Left ventricle myocardium inferior (tissue), 1 donor: ENCODE measurements at regions not wholly inside any gene's neighbourhood (a gene's known extent, or its start where the extent isn't known, plus 50 kb on each side); places are given as distances from the start of the nearest gene placed in this dataset.

Experiments
- DNase-seq: peaks from one replicate; pipeline ENCODE4 v3.0.0-alpha.2; 2020
- H3K27ac ChIP-seq: fragments of 200-600 bp; replicated peaks from 2 replicates; pipeline ENCODE4 v1.8.0; 2021
- H3K27me3 ChIP-seq: fragments of 200-600 bp; 2 replicates; pipeline ENCODE4 v1.8.0; 2021; ENCODE audit warnings: low read depth
- H3K36me3 ChIP-seq: fragments of 200-600 bp; 2 replicates; pipeline ENCODE4 v1.8.0; 2021
- H3K4me1 ChIP-seq: fragments of 200-600 bp; 2 replicates; pipeline ENCODE4 v1.8.0; 2021
- H3K4me3 ChIP-seq: fragments of 200-600 bp; 2 replicates; pipeline ENCODE4 v1.8.0; 2021; ENCODE audit warnings: mild to moderate bottlenecking, moderate library complexity
- H3K9me3 ChIP-seq: fragments of 200-600 bp; replicated peaks from 2 replicates; pipeline ENCODE4 v1.8.0; 2021
- CTCF ChIP-seq: fragments of 200-600 bp; IDR thresholded peaks from 2 replicates; pipeline ENCODE4 v1.8.0; 2021; ENCODE audit warnings: antibody characterized with exemption, mild to moderate bottlenecking, borderline replicate concordance
- intact Hi-C: fragments of 100-400 bp; cut with micrococcal nuclease; formaldehyde crosslinking; loops from one replicate; pipeline ENCODE4 v1.11.0; 2022
- donor health status: DM: no; HTN: yes; CAD: no; lungs with severe emphysema.

DNA sequence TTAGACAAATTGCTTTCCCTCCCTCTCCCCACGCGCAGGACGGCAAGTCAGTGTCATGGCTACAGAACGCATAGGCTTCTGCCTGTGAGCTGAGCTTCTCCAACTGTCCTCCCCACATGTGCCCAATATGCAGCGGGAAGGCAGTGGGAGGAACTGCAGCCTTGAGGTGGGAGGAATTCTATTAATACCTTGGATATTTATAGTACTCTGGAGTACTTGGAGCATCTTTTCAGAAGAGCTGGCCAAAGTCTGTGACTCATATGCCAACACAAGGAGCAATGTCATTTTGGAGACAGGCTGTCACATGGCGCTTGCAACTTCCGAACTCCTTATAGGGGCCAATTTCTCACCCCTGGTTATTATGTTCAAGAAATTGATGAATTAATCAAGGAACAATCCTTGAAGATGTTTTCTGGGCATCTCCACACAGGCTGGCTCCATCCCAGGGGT lies 245.0 kb upstream of the SERP2 start:
- peaks cover 5% of the 10 kb centered on the region for H3K9me3 ChIP-seq
- TF ChIP-seq CTCF, result peak; percentile 43
- H3K4me3 ChIP-seq, result no peak overlapping the region
- peak overlapping the region; percentile 72 for H3K27ac ChIP-seq
- intact Hi-C loops, result no loop called here
- peaks cover 32% of the 10 kb centered on the region for H3K4me1 ChIP-seq
- peak; percentile 25 for DNase-seq
- H3K27me3 ChIP-seq, result no peaks in the 10 kb centered on the region
- H3K36me3 ChIP-seq, result no peaks in the 10 kb centered on the region

DNA sequence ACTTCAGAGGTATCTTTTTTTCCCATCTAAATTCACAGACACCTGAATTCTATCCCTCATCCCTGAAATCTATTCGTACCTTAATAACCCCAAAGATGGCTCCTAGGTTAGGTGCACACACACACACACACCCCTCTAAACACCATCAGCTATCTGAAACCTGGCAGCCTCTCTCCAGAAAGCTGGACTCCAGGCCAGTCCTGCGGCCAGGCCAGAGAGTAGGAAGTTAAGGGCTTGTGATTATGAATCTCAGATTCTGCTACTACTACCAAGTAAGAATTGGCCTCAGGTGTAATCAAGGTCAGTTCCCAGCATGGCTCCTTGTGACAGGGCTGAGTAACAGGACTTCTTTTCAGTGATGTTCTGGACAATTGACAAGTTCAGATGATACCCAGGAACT lies 244.2 kb upstream of the SERP2 start:
- intact Hi-C loops, result no loop called here
- no peak overlapping the region for H3K4me3 ChIP-seq
- DNase-seq, result no peak
- no peaks in the 10 kb centered on the region for H3K36me3 ChIP-seq
- H3K27ac ChIP-seq, result peak overlapping the region; percentile 72
- H3K4me1 ChIP-seq, result peaks cover 32% of the 10 kb centered on the region
- no peak for TF ChIP-seq CTCF
- H3K27me3 ChIP-seq, result no peaks in the 10 kb centered on the region
- H3K9me3 ChIP-seq, result no peaks in the 10 kb centered on the region

DNA sequence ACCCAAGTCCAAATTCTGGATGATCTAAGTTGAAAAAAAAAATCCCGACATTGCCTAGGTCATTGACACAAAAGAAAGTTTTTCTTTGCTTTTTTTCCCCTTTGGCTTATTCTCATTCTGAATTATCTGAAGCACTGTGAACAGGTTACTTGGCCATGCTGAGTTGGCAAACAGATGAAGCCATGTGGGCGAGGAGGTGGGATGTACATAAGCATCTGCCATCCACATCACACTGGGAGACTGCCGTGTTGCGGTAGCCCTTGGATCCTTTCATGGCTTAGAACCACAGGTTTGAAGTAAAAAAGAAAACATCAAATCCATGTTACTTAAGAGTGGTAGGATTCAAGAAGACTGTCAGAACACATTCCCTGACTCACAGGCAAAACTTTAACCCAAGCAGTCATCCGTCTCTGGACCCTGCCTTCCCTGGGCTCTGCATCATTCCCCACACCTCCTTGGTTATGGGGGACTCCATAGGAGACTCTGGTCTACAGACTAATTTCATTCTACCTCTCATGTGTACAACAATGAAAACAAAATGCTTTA lies 242.5 kb upstream of the SERP2 start:
- peaks cover 32% of the 10 kb centered on the region for H3K4me1 ChIP-seq
- H3K4me3 ChIP-seq, result no peak overlapping the region
- H3K36me3 ChIP-seq, result no peaks in the 10 kb centered on the region
- no peak for DNase-seq
- intact Hi-C loops, result no loop called here
- H3K27me3 ChIP-seq, result no peaks in the 10 kb centered on the region
- no peak overlapping the region for H3K27ac ChIP-seq
- no peaks in the 10 kb centered on the region for H3K9me3 ChIP-seq
- TF ChIP-seq CTCF, result no peak

- TF ChIP-seq CTCF, result no peak
- H3K27me3 ChIP-seq, result no peaks in the 10 kb centered on the region
- no peaks in the 10 kb centered on the region for H3K36me3 ChIP-seq
- no peak overlapping the region for H3K4me3 ChIP-seq
- no peaks in the 10 kb centered on the region for H3K9me3 ChIP-seq
- peak; percentile 70 for DNase-seq
- H3K4me1 ChIP-seq, result peaks cover 32% of the 10 kb centered on the region
- intact Hi-C loops, result no loop called here
- peak overlapping the region; percentile 72 for H3K27ac ChIP-seq
Observed at GRCh38 chr13:44132710-44133109, 240.9 kb upstream of the SERP2 start.

DNA sequence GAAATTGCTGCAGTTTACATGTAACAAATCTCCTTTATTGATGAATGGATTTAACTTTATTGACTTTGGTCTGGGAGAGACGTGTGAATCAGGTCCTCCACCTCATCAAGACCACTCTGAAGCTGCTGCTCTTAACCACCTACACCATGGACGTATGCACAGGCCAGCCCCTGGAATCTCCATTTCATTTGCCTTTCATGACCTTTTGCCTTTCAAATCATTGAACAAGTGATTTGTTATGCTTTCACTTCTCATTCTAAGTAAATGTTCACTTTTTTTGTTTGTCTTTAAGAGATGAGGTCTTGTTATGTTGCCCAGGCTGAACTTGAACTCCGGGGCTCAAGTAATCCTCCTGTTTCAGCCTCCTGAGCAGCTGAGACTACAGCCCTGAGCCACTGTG lies 240.0 kb upstream of the SERP2 start:
- intact Hi-C loops, result no loop called here
- no peaks in the 10 kb centered on the region for H3K36me3 ChIP-seq
- no peaks in the 10 kb centered on the region for H3K27me3 ChIP-seq
- H3K4me3 ChIP-seq, result no peak overlapping the region
- peaks cover 26% of the 10 kb centered on the region for H3K4me1 ChIP-seq
- H3K27ac ChIP-seq, result peak overlapping the region; percentile 72
- no peak for DNase-seq
- H3K9me3 ChIP-seq, result no peaks in the 10 kb centered on the region
- no peak for TF ChIP-seq CTCF

DNA sequence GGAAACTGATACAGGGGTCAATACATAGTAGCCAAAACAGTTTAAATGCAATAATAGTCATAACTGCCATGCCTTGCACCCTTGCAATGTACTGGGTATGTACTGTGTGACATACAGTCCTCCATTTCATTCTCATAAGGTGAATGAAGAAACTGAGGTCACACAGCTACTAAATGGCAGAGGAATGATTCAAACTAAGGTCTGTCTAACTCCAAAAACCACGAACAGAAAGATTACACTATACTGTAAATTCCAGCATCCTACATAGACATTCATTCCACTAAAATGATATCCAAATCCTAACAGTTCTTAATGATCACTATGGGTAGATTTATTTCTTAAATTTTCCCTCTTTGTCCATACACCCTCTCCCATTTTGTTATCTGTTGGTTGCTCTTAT lies 238.1 kb upstream of the SERP2 start:
- intact Hi-C loops, result no loop called here
- TF ChIP-seq CTCF, result no peak

More for the DNA sequence above, 238.1 kb upstream of the SERP2 start:
- Histone ChIP-seq H3K4me3 (no peak overlapping the region), H3K9me3 (no peaks in the 10 kb centered on the region), H3K36me3 (no peaks in the 10 kb centered on the region), H3K4me1 (peaks cover 11% of the 10 kb centered on the region), H3K27ac (no peak overlapping the region), H3K27me3 (no peaks in the 10 kb centered on the region)
- no peak for DNase-seq
